Calu3 (cell line): ENCODE measurements at regions not wholly inside any gene's neighbourhood (a gene's known extent, or its start where the extent isn't known, plus 50 kb on each side); places are given as distances from the start of the nearest gene placed in this dataset.

ENCODE experiments used
- BruUV-seq: library from RNA; stranded (reverse); fragments of 400-500 nt; replicated peaks from 2 replicates; lab custom pipeline; 2021; lab: Mats Ljungman, UMichigan
- CTCF ChIA-PET: fragments of 300-600 bp; sonication (Branson Sonifier 250); formaldehyde crosslinking; loops from one replicate; lab custom pipeline; 2022; ENCODE audit warnings: antibody characterized with exemption; lab: Charles Lee
- DNase-seq: peaks from one replicate; pipeline ENCODE4 v3.0.0; 2022
- H3K27ac Mint-ChIP-seq: one replicate; pipeline ENCODE4 v1.8.0; 2022; ENCODE audit warnings: mixed read lengths; ENCODE audit not compliant: unreplicated experiment
- H3K27me3 Mint-ChIP-seq: one replicate; pipeline ENCODE4 v1.8.0; 2022; ENCODE audit warnings: mixed read lengths; ENCODE audit not compliant: unreplicated experiment
- H3K36me3 Mint-ChIP-seq: one replicate; pipeline ENCODE4 v1.8.0; 2022; ENCODE audit warnings: mild to moderate bottlenecking, moderate library complexity, mixed read lengths; ENCODE audit not compliant: insufficient read depth, unreplicated experiment
- H3K4me1 Mint-ChIP-seq: one replicate; pipeline ENCODE4 v1.8.0; 2022; ENCODE audit warnings: mild to moderate bottlenecking, low read depth, mixed read lengths; ENCODE audit not compliant: unreplicated experiment
- H3K4me3 Mint-ChIP-seq: one replicate; pipeline ENCODE4 v1.8.0; 2022; ENCODE audit warnings: mild to moderate bottlenecking, low read depth, moderate library complexity, mixed read lengths; ENCODE audit not compliant: unreplicated experiment
- H3K9me3 Mint-ChIP-seq: one replicate; pipeline ENCODE4 v1.8.0; 2022; ENCODE audit warnings: low read depth, mixed read lengths; ENCODE audit not compliant: unreplicated experiment
- CTCF ChIP-seq: fragments of 200-600 bp; IDR thresholded peaks from one replicate; pipeline ENCODE4 v1.8.0; 2022; ENCODE audit warnings: antibody characterized with exemption; ENCODE audit not compliant: unreplicated experiment
- intact Hi-C: fragments of 100-400 bp; cut with micrococcal nuclease; formaldehyde crosslinking; loops from one replicate; pipeline ENCODE4 v1.10.0; 2022; ENCODE audit not compliant: unreplicated experiment

GRCh38 chr11:127350476-127350875 is 349.9 kb upstream of the KIRREL3 start:
- TF ChIP-seq CTCF = no peak
- Mint-ChIP-seq H3K4me3 (no peak overlapping the region), H3K36me3 (no peaks in the 10 kb centered on the region), H3K27me3 (no peaks in the 10 kb centered on the region), H3K9me3 (peaks cover 7% of the 10 kb centered on the region), H3K27ac (no peak overlapping the region), H3K4me1 (no peaks in the 10 kb centered on the region)
- BruUV-seq = no TSS peak
- CTCF ChIA-PET = no interaction called here
- intact Hi-C loops = no loop called here
- DNase-seq = no peak

- TF ChIP-seq CTCF = no peak
- intact Hi-C loops = loop anchor here (5.0 to 10.0 kb wide), 4 partner anchors 241 to 904 kb away; partner anchors contain the start of gene KIRREL3
Observed at GRCh38 chr11:127345819-127346459, 345.4 kb upstream of the KIRREL3 start.

GRCh38 chr11:127340438-127340837 is 339.9 kb upstream of the KIRREL3 start:
- Mint-ChIP-seq H3K4me3 (no peak overlapping the region), H3K27ac (no peak overlapping the region), H3K27me3 (no peaks in the 10 kb centered on the region), H3K36me3 (no peaks in the 10 kb centered on the region), H3K9me3 (peaks cover 3% of the 10 kb centered on the region), H3K4me1 (no peaks in the 10 kb centered on the region)
- CTCF ChIA-PET = no interaction called here
- no TSS peak for BruUV-seq
- intact Hi-C loops = loop anchor here (10.0 kb wide), 1 partner anchor 236 kb away; no protein-coding TSS in a partner anchor
- no peak for TF ChIP-seq CTCF
- no peak for DNase-seq

More at GRCh38 chr11:127345819-127346459, 345.4 kb upstream of the KIRREL3 start:
- Mint-ChIP-seq H3K36me3 (no peaks in the 10 kb centered on the region), H3K9me3 (peaks cover 3% of the 10 kb centered on the region), H3K4me1 (no peaks in the 10 kb centered on the region), H3K4me3 (no peak overlapping the region), H3K27ac (no peak overlapping the region), H3K27me3 (no peaks in the 10 kb centered on the region)
- BruUV-seq = no TSS peak
- peak; percentile 21 for DNase-seq
- CTCF ChIA-PET = interaction anchor here (1.0 to 1.3 kb wide), 2 partner anchors 272 to 905 kb away, joined by 3 to 4 read pairs; no protein-coding TSS in a partner anchor

GRCh38 chr11:127339376-127339775 is 338.8 kb upstream of the KIRREL3 start:
- no TSS peak for BruUV-seq
- no peak for DNase-seq
- Mint-ChIP-seq H3K27me3 (no peaks in the 10 kb centered on the region), H3K36me3 (no peaks in the 10 kb centered on the region), H3K27ac (no peak overlapping the region), H3K4me1 (no peaks in the 10 kb centered on the region), H3K4me3 (no peak overlapping the region), H3K9me3 (peaks cover 3% of the 10 kb centered on the region)
- CTCF ChIA-PET = no interaction called here
- intact Hi-C loops = no loop called here
- TF ChIP-seq CTCF = no peak
